HG03039 (cell line): ENCODE measurements at regions not wholly inside any gene's neighbourhood (a gene's known extent, or its start where the extent isn't known, plus 50 kb on each side); places are given as distances from the start of the nearest gene placed in this dataset.

Experiments used
- ATAC-seq: cut with Tn5 transposase; IDR thresholded peaks from one replicate; pipeline ENCODE4 v1.9.1; 2021; ENCODE audit warnings: mild to moderate bottlenecking, moderate library complexity; ENCODE audit not compliant: unreplicated experiment

- no peak for ATAC-seq
These were observed 102.6 kb upstream of the SLC4A4 start for GRCh38 chr4:71236226-71236625.

GRCh38 chr4:71237641-71238040 lies 101.2 kb upstream of the SLC4A4 start:
- ATAC-seq, result no peak

GRCh38 chr4:71239365-71239764 lies 99.5 kb upstream of the SLC4A4 start:
- ATAC-seq, result no peak

GRCh38 chr4:71240094-71240493 lies 98.7 kb upstream of the SLC4A4 start:
- no peak for ATAC-seq

- no peak for ATAC-seq
These were observed 97.1 kb upstream of the SLC4A4 start for GRCh38 chr4:71241501-71242288.

- no peak for ATAC-seq
These were observed 95.6 kb upstream of the SLC4A4 start for GRCh38 chr4:71243091-71243833.

GRCh38 chr4:71247706-71248105 lies 91.1 kb upstream of the SLC4A4 start:
- no peak for ATAC-seq

GRCh38 chr4:71251261-71251660 lies 87.6 kb upstream of the SLC4A4 start:
- no peak for ATAC-seq

GRCh38 chr4:71253545-71253944 lies 85.3 kb upstream of the SLC4A4 start:
- no peak for ATAC-seq

- ATAC-seq, result no peak
These were observed 84.3 kb upstream of the SLC4A4 start for GRCh38 chr4:71254451-71255012.

GRCh38 chr4:71255976-71256375 lies 82.8 kb upstream of the SLC4A4 start:
- ATAC-seq, result no peak

GRCh38 chr4:71257761-71258160 lies 81.1 kb upstream of the SLC4A4 start:
- ATAC-seq, result no peak

- ATAC-seq, result no peak
These were observed 80.5 kb upstream of the SLC4A4 start for GRCh38 chr4:71258323-71258722.

GRCh38 chr4:71259280-71259679 lies 79.5 kb upstream of the SLC4A4 start:
- ATAC-seq, result no peak

GRCh38 chr4:71259911-71260331 lies 78.9 kb upstream of the SLC4A4 start:
- ATAC-seq, result no peak

- no peak for ATAC-seq
These were observed 78.3 kb upstream of the SLC4A4 start for GRCh38 chr4:71260544-71260943.

GRCh38 chr4:71261001-71261400 lies 77.8 kb upstream of the SLC4A4 start:
- no peak for ATAC-seq

GRCh38 chr4:71261633-71262121 lies 77.1 kb upstream of the SLC4A4 start:
- no peak for ATAC-seq

- ATAC-seq, result no peak
These were observed 76.7 kb upstream of the SLC4A4 start for GRCh38 chr4:71262161-71262560.

- ATAC-seq, result peak; percentile 34
These were observed 72.6 kb upstream of the SLC4A4 start for GRCh38 chr4:71266090-71266794.

- no peak for ATAC-seq
These were observed 71.6 kb upstream of the SLC4A4 start for GRCh38 chr4:71267244-71267643.
